Cardiac septum (tissue), 1 donor: ENCODE measurements at regions not wholly inside any gene's neighbourhood (a gene's known extent, or its start where the extent isn't known, plus 50 kb on each side); places are given as distances from the start of the nearest gene placed in this dataset.
"Not testable (repeated sequence)": the region's sequence is repeated elsewhere in the genome, so short reads cannot be mapped to it uniquely, and the experiment has no call there.

ENCODE experiments used
- DNase-seq: peaks from one replicate; pipeline ENCODE4 v3.0.0-alpha.2; 2020; ENCODE audit warnings: low spot score
- intact Hi-C: fragments of 100-400 bp; cut with DNase I; formaldehyde crosslinking; loops from one replicate; pipeline ENCODE4 v1.14.0; 2022
- donor health status: DM: no; HTN: no; CAD: no.

DNA sequence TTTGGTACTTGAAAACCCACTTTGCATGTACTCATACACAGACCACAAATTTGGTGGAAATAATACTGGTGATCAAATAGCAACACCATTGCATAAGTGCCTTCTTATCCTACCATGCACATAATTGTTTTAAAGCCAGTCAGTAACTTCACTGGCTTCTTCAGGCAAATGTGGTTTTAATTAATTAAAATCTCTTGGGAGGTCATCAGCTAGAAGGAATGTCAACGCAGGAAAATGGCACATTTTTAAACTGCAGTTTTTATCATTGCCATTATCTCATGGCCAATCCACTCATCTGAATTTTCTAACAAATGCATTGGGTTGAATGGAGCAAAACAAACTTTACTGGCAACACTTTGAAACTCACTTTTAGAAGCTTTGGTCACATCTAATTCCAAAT, 105.7 kb upstream of the ZPLD1 start:
- no peak for DNase-seq
- intact Hi-C loops = no loop called here

DNA sequence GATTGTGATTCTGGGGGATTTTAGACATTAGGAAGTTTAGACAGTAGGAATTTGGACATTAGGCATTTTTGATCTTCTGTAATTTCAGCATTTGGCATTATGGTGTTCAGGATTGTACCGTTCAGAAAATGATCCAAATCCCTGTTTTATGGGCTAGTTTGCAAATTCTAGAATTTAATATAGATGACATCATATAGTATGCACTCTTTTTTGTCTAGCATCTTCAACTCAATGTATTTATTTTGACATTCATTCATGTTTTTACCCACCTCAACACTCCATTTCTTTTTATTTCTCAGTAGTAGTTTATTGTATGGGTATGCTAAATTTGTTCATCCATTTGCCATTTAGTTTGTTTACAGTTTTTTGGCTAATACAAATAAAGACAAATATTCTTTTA, 105.3 kb upstream of the ZPLD1 start:
- intact Hi-C loops = no loop called here
- DNase-seq = no peak

DNA sequence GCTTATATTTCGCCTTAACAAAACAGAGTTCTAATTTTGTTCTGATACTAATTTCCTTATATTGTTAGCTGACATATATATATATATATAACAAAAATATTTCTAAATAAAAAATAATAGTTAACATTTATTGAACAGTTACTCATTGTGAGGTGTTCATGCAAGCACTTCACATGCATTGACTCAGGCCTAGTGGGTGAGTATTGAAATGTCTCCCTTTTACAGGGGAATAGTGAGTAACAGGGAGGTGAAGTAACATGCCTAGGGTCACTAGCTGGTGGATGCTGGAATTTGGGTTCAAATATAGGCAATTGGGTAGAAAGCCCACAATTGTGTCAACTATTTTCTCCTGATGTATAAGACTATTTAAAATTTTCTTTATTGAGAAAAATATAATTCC, 102.6 kb upstream of the ZPLD1 start:
- intact Hi-C loops = no loop called here
- DNase-seq = no peak

DNA sequence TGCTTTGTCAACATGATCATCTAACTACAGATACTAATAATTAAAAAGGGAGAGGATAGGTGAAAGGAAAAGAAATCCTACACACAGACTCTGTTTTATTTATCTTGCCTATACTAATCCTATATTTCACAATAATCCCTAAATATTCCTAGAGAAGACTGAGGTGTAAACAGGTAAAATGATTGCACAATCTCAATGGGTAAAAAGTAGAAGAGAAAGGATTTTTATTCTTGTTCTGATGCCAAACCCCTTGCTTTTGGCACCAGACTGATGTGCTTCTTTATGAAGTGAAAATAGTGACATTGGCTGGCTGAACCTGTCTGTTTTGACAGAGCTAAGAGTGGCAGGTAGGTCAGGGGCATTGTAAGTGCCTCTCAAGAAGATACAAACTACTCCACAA, 101.9 kb upstream of the ZPLD1 start:
- intact Hi-C loops = no loop called here
- DNase-seq = no peak

DNA sequence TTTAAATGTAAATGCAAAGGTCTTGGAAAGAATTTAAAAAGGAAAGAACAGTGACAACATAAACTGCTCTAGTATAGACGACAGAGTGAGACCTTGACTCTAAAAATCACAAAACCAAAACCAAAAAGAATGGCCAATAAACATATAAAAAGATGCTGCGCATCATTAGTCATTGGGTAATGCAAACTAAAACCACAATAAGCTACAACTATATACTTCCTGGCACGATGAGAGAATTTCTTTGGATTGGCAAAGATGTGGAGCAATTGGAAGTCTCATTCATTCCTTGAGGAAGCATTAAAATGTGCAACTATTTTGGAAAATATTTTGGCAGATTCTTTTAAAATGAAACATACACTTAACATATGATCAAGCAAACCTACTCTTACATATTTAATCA, 98.7 kb upstream of the ZPLD1 start:
- DNase-seq = no peak
- intact Hi-C loops = no loop called here

DNA sequence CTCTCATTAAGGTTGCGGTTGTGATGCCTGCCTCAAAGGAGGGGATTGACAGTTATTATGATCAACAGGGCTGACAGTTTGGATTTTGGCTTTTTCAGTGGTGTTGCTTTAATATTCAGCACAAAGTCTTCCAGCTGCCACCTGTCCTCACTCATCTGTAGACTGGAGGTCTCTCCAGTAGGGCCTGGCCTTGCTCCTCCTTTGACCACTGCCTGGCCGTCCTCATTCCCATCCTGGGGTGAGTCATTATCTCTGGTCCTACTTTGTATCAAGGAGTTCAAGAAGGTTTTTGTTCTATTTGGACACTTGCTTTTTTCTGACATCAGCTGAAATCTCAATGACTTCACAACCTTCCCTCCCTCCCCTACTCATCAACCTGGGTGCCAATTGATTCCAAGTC, 95.1 kb upstream of the ZPLD1 start:
- intact Hi-C loops = no loop called here
- no peak for DNase-seq

DNA sequence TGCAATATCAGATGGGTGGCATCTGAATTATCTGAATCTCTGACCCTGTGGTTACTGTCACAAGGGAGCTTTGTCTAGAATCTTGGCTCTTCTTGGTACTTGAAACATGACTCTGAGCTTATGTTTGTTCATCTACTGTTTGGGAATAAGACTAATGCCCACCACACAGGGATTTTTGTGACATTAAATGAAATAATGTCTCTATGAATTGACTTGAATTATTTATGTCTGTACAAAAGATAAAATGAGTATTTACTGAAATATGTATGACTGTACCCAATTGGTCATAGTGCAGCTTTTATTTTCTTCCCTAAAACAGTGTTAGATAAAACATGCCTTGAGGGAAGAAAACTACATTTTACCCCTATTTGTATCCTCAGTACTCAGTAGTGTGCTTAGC, 87.9 kb upstream of the ZPLD1 start:
- no peak for DNase-seq
- intact Hi-C loops = no loop called here

DNA sequence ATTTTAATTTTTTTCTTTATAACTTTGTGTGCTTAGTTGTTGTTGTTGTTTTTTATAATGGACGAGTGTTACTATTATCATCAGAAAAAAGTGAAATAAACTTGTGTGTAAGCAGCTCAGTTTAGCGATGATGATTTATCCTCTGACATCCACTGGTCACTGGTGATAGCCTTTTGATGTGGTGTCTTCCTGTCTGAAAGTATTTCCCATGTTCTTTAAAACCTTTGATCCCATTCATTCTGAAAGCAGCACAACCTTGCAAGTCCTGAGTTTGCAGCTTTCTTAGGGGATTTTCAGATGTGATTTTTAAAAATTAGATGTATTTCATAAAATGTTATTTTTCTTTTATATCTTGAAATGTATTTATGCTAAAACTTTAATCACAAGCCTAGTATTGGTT, 85.9 kb upstream of the ZPLD1 start:
- intact Hi-C loops = no loop called here
- no peak for DNase-seq

DNA sequence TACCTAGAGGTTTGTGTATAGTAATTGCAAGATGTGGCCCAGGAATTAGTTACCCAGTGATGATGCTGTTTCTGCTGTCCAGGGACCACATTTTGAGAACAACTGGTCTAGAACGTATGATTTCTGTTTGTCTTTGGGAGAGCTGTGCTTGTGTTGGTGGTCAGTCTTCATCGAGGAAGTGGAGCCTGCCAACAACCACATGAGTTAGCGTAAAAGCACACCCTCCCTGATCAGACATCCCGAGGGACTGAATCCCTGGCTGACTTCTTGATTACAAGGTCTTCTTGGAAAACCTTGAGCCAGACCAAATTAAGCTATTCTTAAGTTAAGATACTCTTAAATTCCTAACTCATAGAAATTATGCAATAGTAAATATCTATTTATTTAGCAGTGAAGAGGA, 81.7 kb upstream of the ZPLD1 start:
- no peak for DNase-seq
- intact Hi-C loops = no loop called here

DNA sequence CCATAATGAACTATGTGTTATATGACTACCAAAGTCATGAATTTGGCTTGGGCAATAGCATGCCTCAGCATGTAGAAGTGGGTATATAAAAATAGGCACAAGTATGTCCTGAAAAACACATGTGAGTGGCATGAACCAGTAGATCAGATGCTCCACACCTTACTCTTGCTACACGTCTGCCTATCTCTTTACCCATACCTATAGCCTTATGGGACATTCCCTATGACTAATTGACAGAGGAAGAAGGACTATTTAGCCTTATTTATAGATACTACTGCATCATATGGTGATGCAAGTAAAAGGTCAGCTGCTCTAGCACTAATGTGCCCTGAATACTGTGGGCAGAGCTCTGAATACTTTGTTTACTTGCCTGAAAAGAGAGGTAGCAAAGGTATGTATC, 81.0 kb upstream of the ZPLD1 start:
- intact Hi-C loops = no loop called here
- no peak for DNase-seq

DNA sequence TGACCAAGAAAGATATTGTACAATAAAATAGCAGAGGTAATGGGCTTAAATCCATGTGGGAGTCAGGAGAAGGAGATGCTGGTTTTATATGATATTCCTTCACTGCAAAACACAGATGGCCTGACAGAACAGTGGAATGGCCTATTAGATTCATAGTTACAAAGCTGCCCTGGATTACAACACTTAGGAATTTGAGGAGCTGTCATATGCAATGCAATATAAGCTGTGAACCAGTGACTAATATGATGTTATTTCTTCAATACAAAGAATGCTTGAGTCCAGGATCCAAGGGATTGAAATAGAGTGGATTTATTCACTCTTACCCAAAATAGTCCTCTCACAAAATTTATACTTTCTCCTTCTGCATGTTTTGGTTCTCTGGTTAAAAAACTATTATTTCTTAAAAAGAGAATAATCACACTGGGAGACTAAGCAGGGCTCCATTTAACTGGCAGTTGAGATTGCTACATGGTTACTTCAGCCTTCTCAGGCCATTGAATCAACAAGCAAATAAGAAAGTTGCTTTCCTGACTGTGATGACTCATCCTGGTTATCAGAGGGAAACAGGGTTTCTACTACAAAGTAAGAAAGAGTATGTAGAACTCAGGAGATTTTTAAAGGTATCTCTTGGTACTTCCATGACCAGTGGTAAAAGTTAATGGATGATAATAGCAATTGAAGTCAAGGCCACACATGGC, 79.8 kb upstream of the ZPLD1 start:
- intact Hi-C loops = no loop called here
- no peak for DNase-seq

DNA sequence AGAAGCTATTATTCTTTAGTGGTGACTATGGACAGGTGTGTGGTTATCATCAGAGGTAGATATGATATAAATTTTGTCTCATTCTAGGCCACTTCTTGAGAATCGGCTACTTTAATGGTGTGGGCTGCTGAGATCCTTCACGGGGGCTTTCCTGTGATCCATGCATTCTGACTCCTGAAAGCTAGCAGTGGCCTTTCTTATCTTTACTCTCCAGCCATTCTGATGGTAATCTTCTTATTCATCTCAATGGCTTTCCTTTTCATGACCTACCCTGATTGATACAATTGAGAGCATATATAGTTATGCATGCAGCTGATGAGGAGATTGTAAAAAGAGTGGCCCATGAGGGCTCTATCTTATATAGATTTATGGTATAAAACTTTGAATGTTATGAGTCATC, 78.3 kb upstream of the ZPLD1 start:
- no peak for DNase-seq
- intact Hi-C loops = no loop called here

DNA sequence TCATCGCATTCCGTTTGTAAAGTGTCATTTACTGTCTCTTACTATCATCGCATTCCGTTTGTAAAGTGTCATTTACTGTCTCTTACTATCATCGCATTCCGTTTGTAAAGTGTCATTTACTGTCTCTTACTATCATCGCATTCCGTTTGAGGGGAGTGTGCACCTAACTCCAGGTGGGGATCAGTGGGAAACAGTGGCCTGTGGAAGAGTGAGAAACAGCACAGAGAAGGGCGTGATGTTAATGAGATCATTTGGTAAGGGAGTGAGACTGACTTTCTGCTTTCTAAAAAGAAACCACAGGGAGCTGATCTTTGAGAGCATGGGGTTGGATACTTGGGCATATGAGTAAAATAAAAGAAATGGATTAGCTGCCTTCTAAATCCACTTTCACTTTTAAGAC, 77.5 kb upstream of the ZPLD1 start:
- intact Hi-C loops, DNase-seq: not testable (repeated sequence)

DNA sequence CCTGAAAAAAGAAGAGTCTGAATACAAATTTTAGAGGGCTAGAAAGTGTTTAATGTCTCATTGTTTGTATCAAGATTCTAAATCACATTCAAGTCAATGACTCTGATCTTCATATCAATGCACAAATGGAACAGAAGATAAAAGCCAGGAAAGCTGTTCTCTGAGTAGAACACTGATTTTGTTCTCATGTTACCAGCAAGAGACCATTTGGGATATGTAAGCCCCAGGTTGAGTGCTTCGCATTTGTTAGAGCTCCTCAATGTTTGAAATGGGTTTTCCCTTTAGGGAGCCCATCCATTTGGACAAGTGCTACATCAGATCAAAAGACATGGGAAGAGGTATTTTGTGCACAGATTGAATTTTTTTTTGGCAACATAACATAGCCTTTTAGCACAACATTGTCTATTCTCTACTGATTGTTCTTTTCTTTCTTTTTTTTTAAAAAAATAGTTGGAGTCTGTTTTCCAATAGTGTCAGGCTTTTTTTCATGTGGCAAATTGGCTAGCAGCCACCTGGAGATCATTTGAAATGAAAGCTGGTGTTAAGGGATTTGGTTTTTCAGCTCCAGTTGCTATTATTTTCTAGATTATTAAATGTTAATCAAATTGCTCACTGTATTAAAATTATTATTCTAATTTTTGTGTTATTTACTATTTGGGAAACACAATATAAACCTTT, 74.5 kb upstream of the ZPLD1 start:
- no peak for DNase-seq
- intact Hi-C loops = no loop called here

DNA sequence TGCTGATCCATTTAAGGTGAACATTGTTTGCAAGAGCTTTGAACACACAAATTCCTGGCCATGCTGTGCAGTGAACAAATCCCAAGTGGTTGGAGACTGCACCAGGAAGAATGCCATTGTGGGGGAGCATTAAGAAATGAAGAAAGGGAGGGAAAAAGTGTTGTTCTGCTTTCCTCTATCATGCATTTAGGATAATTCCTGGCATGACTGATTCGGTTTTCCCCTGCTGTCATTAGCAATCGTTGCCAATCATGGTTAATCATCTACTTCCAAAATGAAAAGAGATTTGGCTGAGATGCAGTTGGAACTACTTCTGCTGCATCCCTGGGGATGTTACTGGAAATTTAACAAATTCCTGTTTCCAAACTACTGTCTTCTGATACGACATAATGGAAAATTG, 73.7 kb upstream of the ZPLD1 start:
- intact Hi-C loops = no loop called here
- no peak for DNase-seq

DNA sequence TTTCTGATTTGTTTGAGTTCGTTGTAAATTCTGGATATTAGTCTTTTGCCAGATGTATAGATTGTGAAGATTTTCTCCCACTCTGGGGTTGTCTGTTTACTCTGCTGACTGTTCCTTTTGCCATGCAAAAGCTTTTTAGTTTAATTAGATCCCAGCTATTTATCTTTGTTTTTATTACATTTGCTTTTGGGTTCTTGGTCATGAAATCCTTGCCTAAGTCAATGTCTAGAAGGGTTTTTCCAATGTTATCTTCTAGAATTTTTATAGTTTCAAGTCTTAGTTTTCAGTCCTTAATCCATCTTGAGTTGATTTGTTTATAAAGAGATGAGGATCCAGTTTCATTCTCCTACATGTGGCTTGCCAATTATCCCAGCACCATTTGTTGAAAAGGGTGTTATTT, 68.7 kb upstream of the ZPLD1 start:
- intact Hi-C loops, DNase-seq: not testable (repeated sequence)

DNA sequence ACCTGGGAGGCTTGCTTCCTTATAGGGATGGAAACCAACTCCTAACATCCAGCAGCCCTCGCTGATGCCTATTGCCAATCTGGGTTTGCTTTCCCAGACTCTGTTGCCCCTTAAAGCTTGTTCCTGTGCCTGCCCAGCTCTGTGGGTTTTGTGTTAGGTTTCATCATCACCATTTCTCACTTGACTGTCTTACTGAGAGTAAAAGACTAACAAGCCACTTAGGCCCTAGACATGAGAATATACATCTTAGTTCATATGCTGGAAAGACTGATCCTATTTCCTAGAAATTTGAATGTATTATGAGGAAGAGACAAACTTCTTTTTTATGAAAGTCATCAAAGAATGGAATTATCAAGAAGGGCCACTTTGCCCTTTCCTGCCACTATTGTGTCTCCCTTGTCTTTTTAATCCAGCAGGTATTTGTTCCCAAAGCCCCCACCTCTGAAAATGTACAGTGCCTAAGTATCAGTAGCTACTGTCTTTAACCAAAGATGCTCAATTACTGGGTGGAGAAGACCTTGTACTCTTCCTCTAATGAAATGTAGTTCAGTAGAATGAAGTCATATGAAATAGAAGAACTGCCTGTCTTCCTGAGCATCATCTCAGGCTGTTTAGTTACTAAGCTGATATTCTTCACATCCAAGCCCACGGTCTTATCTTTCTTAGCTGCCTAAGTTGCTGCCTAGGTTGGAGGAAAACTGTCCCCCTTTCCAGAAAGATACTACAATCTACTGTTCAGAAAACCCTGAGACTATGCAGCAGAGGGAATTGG, 59.8 kb upstream of the ZPLD1 start:
- DNase-seq = no peak
- intact Hi-C loops = no loop called here

DNA sequence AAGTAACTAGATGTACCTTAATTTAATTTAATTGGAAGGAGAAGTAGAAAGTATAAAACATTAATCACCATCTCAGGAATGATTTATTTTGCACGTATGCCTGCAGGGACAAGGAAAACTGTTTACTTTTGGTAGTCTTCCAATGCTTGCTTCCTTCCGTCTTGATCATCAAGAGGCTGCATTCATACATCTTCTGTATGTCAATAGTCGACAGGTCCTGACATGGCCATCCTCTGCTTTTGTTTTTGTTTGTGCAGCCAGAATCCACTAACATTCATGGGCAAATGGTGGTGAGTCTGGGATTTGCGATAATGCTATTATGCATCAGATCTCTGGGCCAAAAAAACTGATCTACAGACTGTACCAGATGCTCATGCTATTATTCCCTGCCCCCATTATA, 56.6 kb upstream of the ZPLD1 start:
- intact Hi-C loops = no loop called here
- no peak for DNase-seq

DNA sequence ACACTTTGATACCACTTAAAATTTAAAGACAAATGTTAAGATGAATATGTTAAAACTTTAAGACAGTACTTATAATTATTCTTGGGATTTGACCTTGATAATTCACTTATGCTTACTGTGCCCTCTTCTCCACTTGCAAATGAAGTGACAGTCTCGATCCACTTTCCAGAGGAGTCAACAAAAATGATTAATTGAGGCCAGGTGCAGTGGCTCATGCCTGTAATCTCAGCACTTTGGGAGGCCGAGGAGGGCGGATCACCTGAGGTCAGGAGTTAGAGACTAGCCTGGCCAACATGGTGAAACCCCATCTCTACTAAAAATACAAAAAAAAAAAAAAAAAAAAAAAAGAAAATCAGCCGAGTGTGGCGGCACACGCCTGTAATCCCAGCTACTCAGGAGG, 52.6 kb upstream of the ZPLD1 start:
- intact Hi-C loops = not testable (repeated sequence)

More for the DNA sequence above, 52.6 kb upstream of the ZPLD1 start:
- DNase-seq = not testable (repeated sequence)
